ENCODE measurements at regions not wholly inside any gene's neighbourhood (a gene's known extent, or its start where the extent isn't known, plus 50 kb on each side); places are given as distances from the start of the nearest gene placed in this dataset.

- TF ChIP-seq POLR2A (IDR thresholded peaks at IDR 0.05; ENCODE audit: low read length), result no peak
- no peak for TF ChIP-seq GATA1 (IDR thresholded peaks at IDR 0.05; ENCODE audit: low read depth, low read length)
Observed at GRCh38 chr17:68763562-68763961, 162.4 kb upstream of the FAM20A start.

Measured in erythroblast (primary cell).